HTR-8/SVneo (cell line): ENCODE measurements at regions not wholly inside any gene's neighbourhood (a gene's known extent, or its start where the extent isn't known, plus 50 kb on each side); places are given as distances from the start of the nearest gene placed in this dataset.
"Not testable (repeated sequence)": the region's sequence is repeated elsewhere in the genome, so short reads cannot be mapped to it uniquely, and the experiment has no call there.

ENCODE experiments used
- DNase-seq: peaks from one replicate; pipeline ENCODE4 v3.0.0; 2011; ENCODE audit warnings: low spot score, mixed read lengths; ENCODE audit not compliant: insufficient read length
- FAIRE-seq: peaks from 2 replicates; lab custom pipeline; 2011; peaks lifted over from hg19 to GRCh38; lab: Jason Lieb, UNC

GRCh38 chr6:139703780-139704179 is 329.3 kb upstream of the CITED2 start:
- FAIRE-seq (no peak), DNase-seq (no peak)

DNA sequence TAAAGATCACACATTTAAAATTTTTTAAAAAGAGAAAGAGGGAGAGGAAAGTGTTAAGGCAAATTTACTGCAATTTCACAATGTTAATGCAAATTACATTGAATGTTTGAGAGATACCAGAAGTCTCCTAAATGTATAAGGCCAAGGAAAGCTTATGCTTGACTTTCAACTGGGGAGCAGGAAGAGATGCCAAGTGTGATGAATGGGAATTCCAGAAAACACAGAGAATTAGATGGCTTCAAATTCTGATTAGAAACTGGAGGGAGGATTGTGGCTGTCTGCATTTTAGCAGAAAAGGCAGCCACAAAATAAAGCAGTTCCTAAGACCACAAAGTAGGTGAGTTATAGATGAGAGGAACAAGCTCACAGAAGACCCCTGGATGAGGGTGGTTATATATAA is 328.3 kb upstream of the CITED2 start:
- no peak for DNase-seq
- FAIRE-seq = no peak

DNA sequence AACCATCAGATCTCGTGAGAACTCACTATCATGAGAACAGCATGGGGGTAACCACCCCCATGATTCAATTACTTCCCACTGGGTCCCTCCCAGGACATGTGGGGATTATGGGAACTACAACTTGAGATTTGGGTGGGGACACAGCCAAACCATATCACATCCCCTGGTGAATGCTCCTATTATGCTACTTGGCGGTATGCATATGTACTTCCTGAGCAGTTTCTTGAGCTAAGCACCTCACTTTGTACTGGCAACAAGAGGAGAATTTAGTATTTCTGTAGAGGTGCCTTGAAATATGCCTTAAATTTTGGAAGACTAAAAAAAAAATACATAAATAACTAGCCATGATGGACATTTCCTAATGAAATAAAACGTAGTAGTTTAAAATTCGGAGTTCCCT is 327.2 kb upstream of the CITED2 start:
- FAIRE-seq (no peak), DNase-seq (no peak)

GRCh38 chr6:139701003-139701402 is 326.6 kb upstream of the CITED2 start:
- DNase-seq = no peak
- no peak for FAIRE-seq

GRCh38 chr6:139699911-139700310 is 325.5 kb upstream of the CITED2 start:
- FAIRE-seq (no peak), DNase-seq (no peak)

- DNase-seq = no peak
- FAIRE-seq = no peak
Observed at GRCh38 chr6:139699335-139699734, 324.9 kb upstream of the CITED2 start.

DNA sequence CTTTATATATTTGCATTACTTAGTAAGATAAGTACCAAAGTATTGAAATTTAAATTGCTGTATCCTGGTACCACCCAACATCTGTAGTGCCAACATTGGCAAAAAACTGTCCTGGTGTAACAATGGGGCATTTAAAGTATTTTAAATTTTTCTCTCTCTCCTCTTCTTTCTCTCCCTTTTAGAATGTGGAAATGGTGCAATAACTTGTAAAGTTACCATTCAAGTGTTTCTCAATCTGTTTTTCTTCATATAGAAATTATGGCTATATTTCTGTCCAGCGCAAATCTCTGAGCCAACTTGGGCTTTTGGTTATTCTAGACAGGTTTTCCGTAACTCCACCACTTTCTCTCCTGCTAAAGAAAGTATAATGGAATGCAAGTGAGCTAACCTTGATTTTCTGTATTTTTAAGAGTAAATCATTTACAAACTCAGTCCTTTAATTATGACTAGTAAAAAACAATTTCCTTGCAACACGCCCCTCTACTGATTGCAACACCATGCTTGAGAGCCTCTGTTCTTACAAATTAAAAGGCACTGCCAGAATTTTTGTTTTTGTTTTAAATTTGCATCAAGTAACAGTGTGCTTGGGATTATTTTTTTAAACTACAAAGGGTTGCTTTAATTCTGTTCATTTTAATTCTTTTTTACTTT is 324.2 kb upstream of the CITED2 start:
- DNase-seq = no peak
- no peak for FAIRE-seq

GRCh38 chr6:139697856-139698255 is 323.4 kb upstream of the CITED2 start:
- DNase-seq, FAIRE-seq: not testable (repeated sequence)

DNA sequence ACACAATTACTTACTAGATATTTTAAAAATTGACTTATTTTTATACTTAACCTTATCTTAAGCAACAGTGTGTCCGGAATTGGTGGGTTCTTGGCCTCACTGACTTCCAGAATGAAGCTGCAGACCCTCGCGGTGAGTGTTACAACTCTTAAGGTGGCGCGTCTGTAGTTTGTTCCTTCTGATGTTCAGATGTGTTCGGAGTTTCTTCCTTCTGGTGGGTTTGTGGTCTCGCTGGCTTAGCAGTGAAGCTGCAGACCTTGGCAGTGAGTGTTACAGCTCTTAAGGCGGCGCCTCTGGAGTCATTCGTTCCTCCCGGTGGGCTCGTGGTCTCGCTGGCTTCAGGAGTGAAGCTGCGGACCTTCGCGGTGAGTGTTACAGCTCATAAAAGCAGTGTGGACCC is 322.5 kb upstream of the CITED2 start:
- FAIRE-seq, DNase-seq: not testable (repeated sequence)

GRCh38 chr6:139695361-139695760 is 320.9 kb upstream of the CITED2 start:
- DNase-seq (no peak), FAIRE-seq (no peak)

DNA sequence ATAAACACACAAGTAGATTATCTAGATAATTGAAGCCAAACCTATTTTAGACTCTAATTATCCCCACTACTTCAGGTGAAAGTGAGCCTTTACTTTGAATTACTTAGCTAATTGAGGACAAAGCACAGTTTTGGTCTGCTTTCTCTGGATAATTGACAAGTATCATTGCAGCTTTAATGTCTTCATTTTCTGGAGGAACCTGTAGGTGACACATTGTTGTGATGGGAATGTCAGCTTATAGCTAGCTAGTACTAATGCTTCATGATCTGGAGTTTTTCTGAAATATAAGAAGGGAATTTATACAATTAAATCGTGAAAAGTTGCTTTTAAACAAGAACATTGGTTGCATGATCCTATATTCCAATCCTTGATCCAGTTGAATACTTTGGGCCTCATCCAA is 319.3 kb upstream of the CITED2 start:
- FAIRE-seq = no peak
- DNase-seq = no peak

DNA sequence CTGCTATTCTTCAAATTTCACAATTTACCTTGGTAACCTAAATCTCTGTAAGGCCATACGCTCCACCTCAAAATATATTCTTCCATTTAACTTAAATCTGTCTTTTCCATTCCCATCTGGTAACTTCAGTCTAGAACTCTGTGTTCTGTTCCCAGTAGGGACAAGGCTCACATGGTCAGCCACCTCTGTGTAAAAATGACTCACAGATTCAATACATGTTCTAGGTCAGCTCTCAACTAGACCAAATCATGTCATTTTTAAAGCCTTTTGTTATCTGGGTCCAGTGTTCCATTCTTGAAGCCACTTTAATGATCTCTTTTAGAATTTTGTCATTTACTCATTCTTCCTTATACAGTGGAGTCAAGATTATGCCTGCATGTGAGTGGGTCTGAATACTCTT is 315.6 kb upstream of the CITED2 start:
- FAIRE-seq (no peak), DNase-seq (no peak)

DNA sequence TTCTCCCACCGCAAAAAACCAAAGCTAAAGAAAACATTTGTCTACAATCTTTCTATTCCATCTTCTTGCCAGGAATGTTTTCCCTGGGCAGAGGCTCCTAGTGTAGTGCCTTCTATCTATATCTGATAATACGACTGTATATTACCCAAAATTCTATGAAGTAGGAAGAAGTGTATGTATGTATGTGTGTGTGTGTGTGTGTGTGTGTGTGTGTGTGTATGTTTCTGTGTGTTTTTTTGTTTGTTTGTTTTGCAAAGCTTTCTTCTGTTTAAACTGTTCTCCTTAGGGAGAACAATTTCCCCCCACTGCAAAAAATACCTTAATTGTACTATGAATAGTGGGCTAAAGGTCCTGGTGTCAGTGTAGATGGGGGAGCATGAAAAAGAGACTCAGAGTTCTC is 312.6 kb upstream of the CITED2 start:
- no peak for DNase-seq
- FAIRE-seq = no peak

- FAIRE-seq (no peak), DNase-seq (no peak)
Observed at GRCh38 chr6:139686308-139686707, 311.9 kb upstream of the CITED2 start.

GRCh38 chr6:139685009-139685408 is 310.6 kb upstream of the CITED2 start:
- DNase-seq = no peak
- FAIRE-seq = no peak

DNA sequence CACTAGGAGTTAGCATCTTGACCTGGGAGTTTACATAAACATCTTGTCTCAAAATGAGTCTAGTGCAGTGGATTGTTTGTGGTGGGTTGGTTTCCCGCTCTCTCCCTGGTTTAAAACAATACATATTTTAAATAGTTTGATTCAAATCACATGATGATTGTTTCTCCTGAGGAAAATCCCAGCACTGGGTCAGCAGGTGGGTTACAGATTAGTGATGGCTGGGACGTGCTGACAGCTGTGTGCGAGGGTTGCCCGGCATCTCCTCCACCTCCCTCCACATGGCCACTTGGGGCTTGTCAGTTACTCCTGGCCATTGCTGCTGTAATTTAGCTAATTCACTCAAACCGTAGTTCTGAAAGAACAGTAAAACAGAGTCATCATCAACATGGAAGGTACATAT is 306.4 kb upstream of the CITED2 start:
- DNase-seq (no peak), FAIRE-seq (no peak)

- FAIRE-seq (peak; percentile 23), DNase-seq (no peak)
Observed at GRCh38 chr6:139679516-139680179, 305.2 kb upstream of the CITED2 start.

- no peak for DNase-seq
- FAIRE-seq = no peak
Observed at GRCh38 chr6:139676718-139677117, 302.3 kb upstream of the CITED2 start.

- DNase-seq (no peak), FAIRE-seq (no peak)
Observed at GRCh38 chr6:139666284-139666683, 291.8 kb upstream of the CITED2 start.

GRCh38 chr6:139663996-139664395 is 289.5 kb upstream of the CITED2 start:
- DNase-seq (no peak), FAIRE-seq (no peak)

- FAIRE-seq (no peak), DNase-seq (no peak)
Observed at GRCh38 chr6:139659711-139660110, 285.3 kb upstream of the CITED2 start.

DNA sequence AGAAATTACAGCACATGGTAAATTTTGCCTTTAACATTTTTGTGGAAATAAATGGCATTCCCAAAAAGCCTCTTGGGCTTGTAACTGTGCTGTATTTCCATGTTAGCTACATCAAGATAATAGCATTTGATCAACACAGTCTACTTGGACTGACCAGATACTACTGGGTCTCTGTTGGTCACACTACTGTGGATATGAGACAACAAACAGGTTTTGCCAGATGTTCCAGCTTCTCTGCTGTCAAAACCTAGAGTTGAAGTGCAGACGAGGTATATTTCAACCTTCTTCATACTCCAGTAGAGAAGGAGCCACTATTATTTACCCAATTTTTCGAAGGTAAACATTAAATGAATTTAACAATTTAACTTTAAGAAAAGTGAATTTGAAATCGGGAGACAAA is 284.7 kb upstream of the CITED2 start:
- no peak for DNase-seq
- no peak for FAIRE-seq
